ENCODE measurements at regions not wholly inside any gene's neighbourhood (a gene's known extent, or its start where the extent isn't known, plus 50 kb on each side); places are given as distances from the start of the nearest gene placed in this dataset.
"Not testable (repeated sequence)": the region's sequence is repeated elsewhere in the genome, so short reads cannot be mapped to it uniquely, and the experiment has no call there.

- TF ChIP-seq CTCF (tag by site-specific recombination; IDR thresholded peaks at IDR 0.05); ZNF18 (tag by site-specific recombination; IDR thresholded peaks at IDR 0.05); SP2 (tag by site-specific recombination; IDR thresholded peaks at IDR 0.05); BCL11A (tag by site-specific recombination; IDR thresholded peaks at IDR 0.05; ENCODE audit: low read depth): not testable (repeated sequence)
Measured at GRCh38 chr20:47443060-47443459, 58.6 kb upstream of the NCOA3 start.

Data from HEK293 (cell line).